H9 (cell line): ENCODE measurements at regions not wholly inside any gene's neighbourhood (a gene's known extent, or its start where the extent isn't known, plus 50 kb on each side); places are given as distances from the start of the nearest gene placed in this dataset.

Experiments used
- DNase-seq: peaks from one replicate; pipeline ENCODE4 v3.0.0-alpha.2; 2017
- H2AFZ ChIP-seq: one replicate; pipeline ENCODE4 v1.6.1; 2013; ENCODE audit warnings: mild to moderate bottlenecking, low read length, control low read depth, moderate library complexity
- H2AK5ac ChIP-seq: 2 replicates; pipeline ENCODE4 v1.6.1; 2013; ENCODE audit warnings: low read length, control low read depth, mixed read lengths; ENCODE audit not compliant: insufficient read length
- H2BK120ac ChIP-seq: one replicate; pipeline ENCODE4 v1.6.1; 2013; ENCODE audit warnings: low read depth, mild to moderate bottlenecking, low read length, control low read depth, inconsistent platforms; ENCODE audit not compliant: poor library complexity, severe bottlenecking
- H2BK12ac ChIP-seq: 2 replicates; pipeline ENCODE4 v1.6.1; 2013; ENCODE audit warnings: low read length, control low read depth, mixed read lengths, low read depth; ENCODE audit not compliant: insufficient read length
- H2BK15ac ChIP-seq: 2 replicates; pipeline ENCODE4 v1.6.1; 2013; ENCODE audit warnings: low read depth, low read length, control low read depth
- H2BK20ac ChIP-seq: one replicate; pipeline ENCODE4 v1.6.1; 2013; ENCODE audit warnings: low read depth, mild to moderate bottlenecking, low read length, control low read depth, inconsistent platforms; ENCODE audit not compliant: poor library complexity, severe bottlenecking
- H2BK5ac ChIP-seq: 2 replicates; pipeline ENCODE4 v1.6.1; 2013; ENCODE audit warnings: low read length, control low read depth, mixed read lengths; ENCODE audit not compliant: insufficient read length
- H3K14ac ChIP-seq: 2 replicates; pipeline ENCODE4 v1.6.1; 2013; ENCODE audit warnings: low read length, control low read depth; ENCODE audit not compliant: insufficient read depth
- H3K18ac ChIP-seq: 2 replicates; pipeline ENCODE4 v1.6.1; 2013; ENCODE audit warnings: low read depth, mild to moderate bottlenecking, mixed read lengths, low read length, control low read depth; ENCODE audit not compliant: insufficient read length
- H3K23ac ChIP-seq: 2 replicates; pipeline ENCODE4 v1.6.1; 2013; ENCODE audit warnings: low read length, control low read depth, mixed read lengths, low read depth; ENCODE audit not compliant: insufficient read length
- H3K23me2 ChIP-seq: 2 replicates; pipeline ENCODE4 v1.6.1; 2013; ENCODE audit warnings: low read depth, mild to moderate bottlenecking, mixed read lengths, low read length, control low read depth; ENCODE audit not compliant: insufficient read length, poor library complexity, severe bottlenecking
- H3K27ac ChIP-seq: 2 replicates; pipeline ENCODE4 v1.5.1; 2013; ENCODE audit warnings: low read length, control low read depth, mixed read lengths, low read depth; ENCODE audit not compliant: insufficient read length
- H3K27me3 ChIP-seq: 2 replicates; pipeline ENCODE4 v1.6.1; 2013; ENCODE audit warnings: low read length, control low read depth, inconsistent platforms; ENCODE audit not compliant: insufficient read depth
- H3K4ac ChIP-seq: 2 replicates; pipeline ENCODE4 v1.6.1; 2013; ENCODE audit warnings: low read depth, mild to moderate bottlenecking, control low read depth, inconsistent platforms, low read length, moderate library complexity
- H3K4me1 ChIP-seq: 2 replicates; pipeline ENCODE4 v1.6.1; 2013; ENCODE audit warnings: low read length, control low read depth, inconsistent platforms; ENCODE audit not compliant: insufficient read depth
- H3K4me2 ChIP-seq: 2 replicates; pipeline ENCODE4 v1.6.1; 2013; ENCODE audit warnings: low read length, control low read depth, mixed read lengths; ENCODE audit not compliant: insufficient read length, insufficient read depth
- H3K56ac ChIP-seq: 2 replicates; pipeline ENCODE4 v1.6.1; 2013; ENCODE audit warnings: low read depth, mild to moderate bottlenecking, mixed read lengths, low read length, control low read depth; ENCODE audit not compliant: insufficient read length
- H3K79me1 ChIP-seq: 2 replicates; pipeline ENCODE4 v1.6.1; 2013; ENCODE audit warnings: low read depth, mild to moderate bottlenecking, moderate library complexity, low read length, control low read depth, inconsistent platforms; ENCODE audit not compliant: insufficient read depth, poor library complexity, severe bottlenecking
- H3K79me2 ChIP-seq: 2 replicates; pipeline ENCODE4 v1.6.1; 2013; ENCODE audit warnings: low read length, control low read depth, inconsistent platforms; ENCODE audit not compliant: insufficient read depth
- H3K9ac ChIP-seq: 2 replicates; pipeline ENCODE4 v1.6.1; 2013; ENCODE audit warnings: low read length, control low read depth, mixed read lengths; ENCODE audit not compliant: insufficient read length; ENCODE audit errors: extremely low read depth
- H3K9me3 ChIP-seq: one replicate; pipeline ENCODE4 v1.6.1; 2013; ENCODE audit warnings: low read depth, low read length, inconsistent platforms; ENCODE audit not compliant: control insufficient read depth
- H3T11ph ChIP-seq: one replicate; pipeline ENCODE4 v1.6.1; 2013; ENCODE audit warnings: mild to moderate bottlenecking, low read length, control low read depth, inconsistent platforms
- H4K20me1 ChIP-seq: one replicate; pipeline ENCODE4 v1.6.1; 2013; ENCODE audit not compliant: control insufficient read depth, insufficient read length, insufficient read depth
- H4K5ac ChIP-seq: 2 replicates; pipeline ENCODE4 v1.6.1; 2013; ENCODE audit warnings: low read depth, mild to moderate bottlenecking, mixed read lengths, low read length, control low read depth; ENCODE audit not compliant: insufficient read length
- H4K8ac ChIP-seq: replicated peaks from 2 replicates; pipeline ENCODE4 v1.6.1; 2013; ENCODE audit warnings: low read length, control low read depth, mixed read lengths, low read depth; ENCODE audit not compliant: insufficient read length
- H4K91ac ChIP-seq: 2 replicates; pipeline ENCODE4 v1.6.1; 2013; ENCODE audit warnings: low read depth, mild to moderate bottlenecking, moderate library complexity, mixed read lengths, low read length, control low read depth; ENCODE audit not compliant: insufficient read length
- H3K27ac Mint-ChIP-seq, 3 experiments: 2 replicates in 2 of 3; 3 replicates in 1 of 3; pipeline ENCODE4 v1.8.0; 2020 to 2021; ENCODE audit warnings: mixed read lengths in 3 of 3, mild to moderate bottlenecking in 1 of 3, moderate library complexity in 1 of 3
- H3K27me3 Mint-ChIP-seq: 2 replicates; pipeline ENCODE4 v1.8.0; 2021; ENCODE audit warnings: low read depth, mild to moderate bottlenecking, moderate library complexity, mixed read lengths
- H3K36me3 Mint-ChIP-seq, 3 experiments: 2 replicates in 2 of 3; 3 replicates in 1 of 3; pipeline ENCODE4 v1.8.0; 2020 to 2021; ENCODE audit warnings: low read depth in 3 of 3, mixed read lengths in 3 of 3; ENCODE audit not compliant: insufficient read depth in 1 of 3
- H3K4me1 Mint-ChIP-seq, 2 experiments: 2 replicates each; pipeline ENCODE4 v1.8.0; 2020; ENCODE audit warnings: mixed read lengths in 2 of 2
- H3K4me3 Mint-ChIP-seq, 2 experiments: 2 replicates in 1 of 2; 3 replicates in 1 of 2; pipeline ENCODE4 v1.8.0; 2020 to 2021; ENCODE audit warnings: mild to moderate bottlenecking in 2 of 2, mixed read lengths in 2 of 2, moderate library complexity in 1 of 2
- H3K9me3 Mint-ChIP-seq, 2 experiments: 2 replicates in 1 of 2; 3 replicates in 1 of 2; pipeline ENCODE4 v1.8.0; 2020; ENCODE audit warnings: mild to moderate bottlenecking in 2 of 2, mixed read lengths in 2 of 2, moderate library complexity in 1 of 2
- WGBS: extraction: QIAGEN DNeasy Blood & Tissue Kit; methylation state at CpG from one replicate; pipeline ENCODE4 v1.1.7; 2013; ENCODE audit warnings: missing lambda C conversion rate, low lambda C conversion rate, mixed read lengths; ENCODE audit not compliant: insufficient read length; ENCODE audit errors: extremely low coverage; 5-methylcytosine and 5-hydroxymethylcytosine counted together
- TF ChIP-seq, protein P1 (sequence below): fragments of 200-600 bp; sonication (generic); conservative IDR thresholded peaks from 3 replicates; pipeline ENCODE4 v1.8.0; 2021; ENCODE audit warnings: antibody characterized with exemption, mild to moderate bottlenecking

DNA sequence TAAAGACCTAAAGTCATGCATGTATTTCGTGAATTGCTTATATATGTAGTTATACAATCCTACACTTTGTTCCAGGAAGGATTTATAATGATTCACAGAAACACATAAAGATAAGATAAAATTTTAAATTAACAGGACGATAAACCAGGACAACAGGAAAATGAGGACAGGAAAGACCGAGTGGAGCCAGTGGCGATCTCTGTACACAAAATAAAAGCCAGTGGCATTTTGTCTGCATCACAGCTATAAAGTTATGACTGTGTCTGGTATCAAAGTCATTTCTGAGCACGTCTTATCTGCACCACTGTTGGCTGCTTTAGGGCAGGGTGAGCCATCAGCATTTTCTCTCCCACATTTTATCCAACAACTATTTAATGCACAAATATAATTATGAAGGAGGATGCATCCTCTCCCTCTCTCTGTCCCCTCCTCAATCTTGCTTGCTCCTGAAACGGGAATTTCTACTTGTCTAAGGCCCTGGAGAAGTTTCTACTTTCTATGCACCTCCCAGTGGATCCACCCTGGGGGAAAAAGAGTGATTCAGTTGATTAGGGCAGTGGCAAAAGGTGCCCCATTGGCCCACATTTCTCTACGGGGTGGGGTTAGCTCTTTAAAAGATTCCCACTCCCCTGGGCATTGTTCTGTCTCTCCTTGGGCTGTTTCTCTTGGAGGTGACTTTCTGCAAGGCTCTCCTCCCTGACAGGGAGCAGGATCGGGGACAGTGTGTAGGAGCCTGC is 159.4 kb upstream of the UBE2E1 start:
- H2BK120ac ChIP-seq, result no peak overlapping the region
- H3K9me3 ChIP-seq, result no peaks in the 10 kb centered on the region
- Mint-ChIP-seq H3K27me3 (no peaks in the 10 kb centered on the region; the same call in none of the 2 replicates), H3K4me1 (peaks cover 53 to 65% of the 10 kb centered on the region in 2 experiments), H3K27ac (no peak overlapping the region; a peak in 2 of 7 replicates), H3K36me3 (peaks cover 3 to 9% (median 4%) of the 10 kb centered on the region in 3 experiments; a peak in 5 of 7 replicates), H3K4me3 (no peak overlapping the region), H3K9me3 (no peaks in the 10 kb centered on the region; a peak in 1 of 5 replicates)
- no peak overlapping the region for H3K18ac ChIP-seq
- no peak overlapping the region for H2BK20ac ChIP-seq
- H3K79me2 ChIP-seq, result no peaks in the 10 kb centered on the region
- no peak overlapping the region for H3T11ph ChIP-seq
- H3K4me2 ChIP-seq, result no peak overlapping the region
- no peak overlapping the region for H2AFZ ChIP-seq
- H2BK5ac ChIP-seq, result no peak overlapping the region
- H3K14ac ChIP-seq, result no peak overlapping the region
- WGBS, result no CpG with 5 or more reads among the region's 8 CpGs
- H4K5ac ChIP-seq, result no peak overlapping the region
- no peaks in the 10 kb centered on the region for H4K20me1 ChIP-seq
- H4K91ac ChIP-seq, result no peak overlapping the region
- peaks cover 12% of the 10 kb centered on the region; the same call in 1 of the 2 replicates for H3K4me1 ChIP-seq
- no peaks in the 10 kb centered on the region for H3K27me3 ChIP-seq
- H3K9ac ChIP-seq, result no peak overlapping the region
- H2AK5ac ChIP-seq, result no peak overlapping the region
- no peak overlapping the region for H3K27ac ChIP-seq
- TF ChIP-seq, protein P1, sequence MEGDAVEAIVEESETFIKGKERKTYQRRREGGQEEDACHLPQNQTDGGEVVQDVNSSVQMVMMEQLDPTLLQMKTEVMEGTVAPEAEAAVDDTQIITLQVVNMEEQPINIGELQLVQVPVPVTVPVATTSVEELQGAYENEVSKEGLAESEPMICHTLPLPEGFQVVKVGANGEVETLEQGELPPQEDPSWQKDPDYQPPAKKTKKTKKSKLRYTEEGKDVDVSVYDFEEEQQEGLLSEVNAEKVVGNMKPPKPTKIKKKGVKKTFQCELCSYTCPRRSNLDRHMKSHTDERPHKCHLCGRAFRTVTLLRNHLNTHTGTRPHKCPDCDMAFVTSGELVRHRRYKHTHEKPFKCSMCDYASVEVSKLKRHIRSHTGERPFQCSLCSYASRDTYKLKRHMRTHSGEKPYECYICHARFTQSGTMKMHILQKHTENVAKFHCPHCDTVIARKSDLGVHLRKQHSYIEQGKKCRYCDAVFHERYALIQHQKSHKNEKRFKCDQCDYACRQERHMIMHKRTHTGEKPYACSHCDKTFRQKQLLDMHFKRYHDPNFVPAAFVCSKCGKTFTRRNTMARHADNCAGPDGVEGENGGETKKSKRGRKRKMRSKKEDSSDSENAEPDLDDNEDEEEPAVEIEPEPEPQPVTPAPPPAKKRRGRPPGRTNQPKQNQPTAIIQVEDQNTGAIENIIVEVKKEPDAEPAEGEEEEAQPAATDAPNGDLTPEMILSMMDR, result no peak
- no peaks in the 10 kb centered on the region for H3K23me2 ChIP-seq
- H4K8ac ChIP-seq, result no peak overlapping the region
- no peak overlapping the region for H3K56ac ChIP-seq
- H3K23ac ChIP-seq, result no peak overlapping the region
- DNase-seq, result no peak
- H3K79me1 ChIP-seq, result no peaks in the 10 kb centered on the region
- no peak overlapping the region for H2BK12ac ChIP-seq
- no peak overlapping the region for H2BK15ac ChIP-seq
- H3K4ac ChIP-seq, result no peak overlapping the region
